DMS79 treated with DMSO at 0.1 percent for 48 hours (cell line): ENCODE measurements at regions not wholly inside any gene's neighbourhood (a gene's known extent, or its start where the extent isn't known, plus 50 kb on each side); places are given as distances from the start of the nearest gene placed in this dataset.
"Not testable (repeated sequence)": the region's sequence is repeated elsewhere in the genome, so short reads cannot be mapped to it uniquely, and the experiment has no call there.

Experiments used
- DNase-seq: peaks from one replicate; lab custom pipeline; 2025; lab: John Stamatoyannopoulos, UW

DNA sequence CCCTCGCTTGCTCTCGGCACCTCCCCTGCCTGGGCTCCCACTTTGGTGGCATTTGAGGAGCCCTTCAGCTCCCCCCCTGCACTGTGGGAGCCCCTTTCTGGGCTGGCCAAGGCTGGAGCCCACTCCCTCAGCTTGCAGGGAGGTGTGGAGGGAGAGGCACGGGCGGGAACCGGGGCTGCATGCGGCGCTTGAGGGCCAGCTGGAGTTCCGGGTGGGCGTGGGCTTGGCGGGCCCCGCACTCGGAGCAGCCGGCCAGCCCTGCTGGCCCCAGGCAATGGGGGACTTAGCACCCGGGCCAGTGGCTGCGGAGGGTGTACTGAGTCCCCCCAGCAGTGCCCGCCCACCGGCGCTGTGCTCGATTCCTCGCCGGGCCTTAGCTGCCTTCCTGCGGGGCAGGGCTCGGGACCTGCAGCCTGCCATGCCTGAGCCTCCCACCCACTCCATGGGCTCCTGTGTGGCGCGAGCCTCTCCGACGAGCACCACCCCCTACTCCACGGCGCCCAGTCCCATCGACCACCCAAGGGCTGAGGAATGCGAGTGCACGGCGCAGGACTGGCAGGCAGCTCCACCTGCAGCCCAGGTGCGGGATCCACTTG is 730.0 kb upstream of the SEMA6A start:
- not testable (repeated sequence) for DNase-seq

DNA sequence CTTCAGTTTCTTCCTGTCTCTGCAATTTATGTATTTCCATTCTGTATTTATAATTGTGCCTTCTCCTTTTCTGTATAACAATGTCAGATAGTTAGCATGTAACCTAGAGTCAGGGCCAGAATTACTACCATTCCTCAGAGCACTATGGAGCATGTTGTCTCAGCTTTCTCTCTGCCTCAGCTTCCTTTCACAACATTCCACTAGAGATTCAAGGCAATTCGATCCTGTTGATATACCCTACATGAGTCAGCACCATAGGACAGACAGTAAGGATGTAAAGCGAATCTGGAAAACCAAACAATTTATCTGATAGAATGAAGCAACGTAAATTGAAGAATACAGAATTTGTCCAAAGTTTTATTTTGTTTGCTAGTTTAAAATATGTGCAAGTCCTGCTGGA is 728.3 kb upstream of the SEMA6A start:
- DNase-seq: no peak

- no peak for DNase-seq
These were observed 727.9 kb upstream of the SEMA6A start for GRCh38 chr5:117302473-117302872.

DNA sequence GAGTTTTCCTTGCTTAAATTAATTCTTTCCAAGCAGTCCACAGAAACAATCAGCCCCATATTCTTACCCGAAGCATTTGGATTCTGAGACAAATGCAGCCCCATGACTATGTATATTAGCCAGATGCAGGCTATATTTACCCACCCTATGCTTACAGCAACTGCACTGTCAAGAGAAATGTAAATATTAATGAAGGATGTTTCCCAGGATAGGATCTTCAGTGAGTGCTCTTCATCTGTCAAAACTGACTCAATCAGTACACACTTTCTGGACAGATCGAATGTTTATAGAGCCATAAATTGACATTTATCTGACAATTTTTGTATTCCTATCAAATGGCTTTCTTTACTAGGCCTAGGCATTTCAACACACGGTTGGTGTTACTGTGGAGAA is 725.3 kb upstream of the SEMA6A start:
- no peak for DNase-seq

DNA sequence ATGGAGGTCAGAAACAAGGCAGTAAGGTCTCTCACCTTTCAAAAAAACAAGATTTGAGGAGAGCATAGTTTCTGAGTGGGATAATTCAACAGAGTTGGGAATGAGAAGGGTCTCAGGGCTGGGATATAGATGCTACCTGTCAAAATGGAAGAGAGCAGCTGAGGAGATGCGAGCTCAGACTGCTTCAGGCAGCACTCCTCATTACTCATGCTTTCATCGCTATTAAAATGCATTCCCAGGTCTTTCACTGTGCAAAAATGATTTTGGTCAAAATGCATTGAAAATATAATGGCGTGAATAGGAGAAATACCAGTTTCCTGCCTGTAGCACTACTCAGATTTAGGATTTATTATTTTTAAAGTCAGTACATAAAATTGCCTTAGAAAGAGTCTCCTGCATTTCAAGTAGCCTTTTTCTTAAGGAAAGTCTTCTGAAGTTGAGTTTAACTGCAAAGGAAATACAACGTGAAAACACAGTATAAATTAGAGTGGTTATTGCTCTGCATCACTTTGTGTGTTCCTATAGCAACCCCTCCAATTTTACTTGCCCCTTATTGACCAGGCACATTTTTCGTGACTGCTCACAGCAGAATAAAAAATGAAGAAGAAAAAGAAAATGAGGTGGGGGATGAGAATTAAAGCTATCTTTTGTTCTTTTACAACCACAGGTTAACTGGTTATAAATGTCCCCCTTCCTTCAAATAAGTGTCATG is 724.8 kb upstream of the SEMA6A start:
- DNase-seq: no peak

DNA sequence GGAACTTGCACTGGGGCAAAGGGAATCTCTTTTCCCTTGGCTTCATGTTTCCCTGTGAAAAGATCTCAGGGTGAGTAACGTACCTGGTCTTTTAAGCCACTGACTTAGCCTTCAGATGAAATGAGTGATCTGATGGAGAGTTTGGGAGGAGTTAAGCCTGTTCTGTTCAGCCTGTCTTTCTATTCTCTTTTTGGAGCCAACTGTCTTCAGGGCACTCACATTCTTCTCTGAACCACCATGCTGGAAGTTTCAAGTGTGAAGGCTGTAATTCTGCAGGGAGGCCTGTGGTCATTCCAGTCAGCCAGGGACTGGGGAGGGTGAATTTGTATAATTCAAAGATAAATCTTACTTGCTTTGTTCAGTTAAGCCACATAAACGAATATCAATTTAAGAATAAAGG is 722.2 kb upstream of the SEMA6A start:
- no peak for DNase-seq

GRCh38 chr5:117295941-117296340 is 721.3 kb upstream of the SEMA6A start:
- no peak for DNase-seq

GRCh38 chr5:117286813-117287212 is 712.2 kb upstream of the SEMA6A start:
- no peak for DNase-seq

DNA sequence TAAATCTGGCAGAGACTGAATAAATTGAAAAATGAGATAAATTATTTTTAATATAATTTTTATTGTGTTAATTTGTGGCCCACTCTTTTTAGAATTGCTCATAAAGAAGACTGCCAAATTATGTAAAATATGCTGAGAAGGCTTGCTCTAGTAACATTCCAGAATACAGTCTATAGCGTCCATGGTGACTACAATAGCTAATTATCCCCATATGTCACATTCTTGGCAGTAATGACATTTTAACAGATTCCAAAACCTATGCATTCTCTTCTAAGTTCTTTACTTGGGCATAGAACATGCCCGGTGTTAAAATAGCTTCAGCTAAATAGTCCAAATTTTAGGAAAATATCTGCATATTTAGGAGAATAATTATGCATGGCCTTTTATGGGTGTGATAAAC is 697.0 kb upstream of the SEMA6A start:
- DNase-seq: no peak

DNA sequence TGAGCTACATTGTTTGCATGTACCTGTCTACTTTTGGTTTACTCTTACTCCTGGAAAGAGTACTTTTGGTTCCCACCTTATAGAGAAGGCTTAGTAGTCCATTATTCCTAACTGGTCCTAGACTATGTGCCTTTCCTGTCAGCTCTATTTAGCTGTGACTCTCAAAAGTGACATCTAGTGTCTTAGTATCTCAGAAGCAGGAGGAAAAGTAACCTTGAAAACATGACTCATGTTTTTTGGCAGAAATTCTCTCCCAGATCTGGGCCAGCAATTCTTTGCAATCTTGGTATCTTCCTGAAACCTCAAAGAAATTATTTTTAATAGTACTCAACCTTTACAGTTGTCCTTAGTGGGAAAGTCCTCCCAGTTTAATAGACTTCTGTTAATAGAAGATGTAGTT is 691.7 kb upstream of the SEMA6A start:
- DNase-seq: no peak

- DNase-seq: no peak
These were observed 688.6 kb upstream of the SEMA6A start for GRCh38 chr5:117263231-117263630.

DNA sequence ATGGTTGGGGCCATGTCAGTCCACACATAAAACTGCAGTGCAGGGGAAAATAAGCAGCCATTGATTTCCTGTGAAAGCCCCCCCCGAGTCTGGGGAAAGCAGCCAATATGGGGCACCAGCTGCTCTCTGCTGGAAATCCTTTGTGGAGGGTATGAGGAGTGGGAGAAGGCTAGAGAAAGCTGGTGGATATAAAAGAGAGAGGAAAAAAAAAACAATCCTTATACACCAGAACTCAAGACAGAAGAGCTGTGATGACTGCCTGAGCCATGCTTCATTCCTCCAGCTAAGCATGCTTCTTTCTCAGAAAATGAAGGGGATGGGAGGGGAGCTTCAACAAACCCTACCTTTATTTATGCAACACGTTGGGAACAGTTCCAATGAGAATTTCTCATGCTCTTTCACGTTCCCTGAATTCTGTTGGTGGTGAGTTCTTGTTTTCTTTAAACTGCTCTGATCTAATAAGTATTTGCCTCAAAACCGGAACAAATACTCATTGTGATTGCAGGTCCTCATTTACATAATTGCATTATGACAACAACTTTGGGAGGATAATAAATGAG is 688.0 kb upstream of the SEMA6A start:
- no peak for DNase-seq

DNA sequence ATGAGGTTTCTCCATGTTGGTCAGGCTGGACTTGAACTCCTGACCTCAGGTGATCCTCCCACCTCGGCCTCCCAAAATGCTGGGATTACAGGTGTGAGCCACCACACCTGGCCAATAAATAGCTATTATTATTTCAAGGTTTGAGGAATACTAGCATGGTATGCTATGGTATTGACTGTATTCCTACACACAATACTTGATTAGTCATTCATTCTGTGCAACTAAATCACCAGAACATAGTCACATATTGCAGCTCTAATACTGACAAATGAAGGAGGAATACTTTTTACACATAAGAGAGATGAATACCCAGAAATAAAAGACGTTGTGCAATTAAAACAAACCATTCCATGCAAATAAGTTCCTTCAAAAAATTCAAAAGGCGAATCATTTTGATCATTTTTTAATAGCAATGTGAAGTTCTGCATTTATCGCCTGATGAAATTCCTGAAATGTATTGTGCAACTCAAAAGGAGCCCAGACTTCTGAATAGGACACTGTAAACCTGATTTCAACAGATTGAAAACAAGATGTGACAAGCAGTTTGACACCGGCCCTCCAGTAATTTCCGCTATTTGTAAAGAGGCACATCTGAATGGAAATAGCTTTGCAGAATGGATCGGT is 687.4 kb upstream of the SEMA6A start:
- no peak for DNase-seq

DNA sequence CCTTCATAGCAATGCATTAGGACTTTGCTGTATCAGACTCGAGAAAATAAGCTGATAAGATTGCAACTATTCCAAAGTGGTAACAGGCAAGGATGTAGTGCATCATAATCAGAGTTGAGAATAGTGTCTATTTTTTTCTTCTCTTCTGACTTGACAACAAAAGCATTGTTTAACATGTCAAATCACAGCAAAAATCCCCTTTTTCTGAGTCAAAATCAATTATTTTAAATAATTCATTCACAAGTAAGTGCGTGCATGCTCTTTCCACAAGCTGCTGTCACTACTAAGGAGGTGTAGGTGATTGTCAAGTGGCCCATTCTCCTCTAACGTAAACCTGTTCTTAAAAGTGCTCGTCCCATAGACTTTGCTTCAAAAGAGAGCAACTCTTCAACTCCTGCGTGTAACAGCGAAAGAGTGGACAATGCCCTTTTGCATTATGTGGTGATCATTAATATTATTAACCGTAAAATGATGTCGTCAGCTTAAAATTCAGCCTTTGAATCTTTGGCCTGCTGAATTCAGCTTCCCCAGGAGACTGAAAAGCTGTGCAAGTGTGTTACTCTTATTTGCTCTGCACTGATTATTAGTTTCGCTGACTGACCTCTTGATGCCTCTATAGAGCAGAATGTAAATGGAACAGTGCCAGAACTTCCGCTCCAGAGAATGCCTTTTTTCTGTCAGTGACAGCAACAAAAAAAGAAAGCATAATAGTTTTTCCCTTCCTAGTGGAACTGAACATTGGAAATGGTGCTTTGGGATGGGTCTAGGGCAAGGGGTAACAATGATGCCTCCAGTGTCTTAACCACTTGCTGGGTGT is 680.8 kb upstream of the SEMA6A start:
- DNase-seq: no peak

GRCh38 chr5:117252566-117252965 is 677.9 kb upstream of the SEMA6A start:
- DNase-seq: no peak

GRCh38 chr5:117249086-117249815 is 674.6 kb upstream of the SEMA6A start:
- DNase-seq: no peak

- no peak for DNase-seq
These were observed 671.8 kb upstream of the SEMA6A start for GRCh38 chr5:117246424-117246823.

- DNase-seq: no peak
These were observed 670.5 kb upstream of the SEMA6A start for GRCh38 chr5:117245130-117245529.

GRCh38 chr5:117242028-117242427 is 667.4 kb upstream of the SEMA6A start:
- DNase-seq: no peak

DNA sequence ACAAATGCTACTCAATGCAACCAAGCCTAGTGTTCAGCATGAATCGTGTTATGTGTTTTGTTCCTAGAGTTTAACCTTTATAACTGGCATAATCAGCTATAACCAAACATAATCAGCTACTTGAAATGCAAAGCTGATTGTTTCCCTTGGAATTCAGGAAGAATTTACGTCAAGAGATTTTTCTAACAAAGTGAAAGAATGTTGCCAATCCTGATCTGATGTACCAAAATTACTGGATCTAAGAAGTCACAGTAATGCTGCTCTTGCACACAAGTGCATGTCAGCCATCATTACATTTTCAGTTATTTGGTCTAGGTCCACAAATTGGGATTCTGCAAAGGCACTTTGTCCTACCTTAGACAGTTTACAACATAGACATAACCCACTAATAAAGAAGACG is 662.3 kb upstream of the SEMA6A start:
- no peak for DNase-seq

DNA sequence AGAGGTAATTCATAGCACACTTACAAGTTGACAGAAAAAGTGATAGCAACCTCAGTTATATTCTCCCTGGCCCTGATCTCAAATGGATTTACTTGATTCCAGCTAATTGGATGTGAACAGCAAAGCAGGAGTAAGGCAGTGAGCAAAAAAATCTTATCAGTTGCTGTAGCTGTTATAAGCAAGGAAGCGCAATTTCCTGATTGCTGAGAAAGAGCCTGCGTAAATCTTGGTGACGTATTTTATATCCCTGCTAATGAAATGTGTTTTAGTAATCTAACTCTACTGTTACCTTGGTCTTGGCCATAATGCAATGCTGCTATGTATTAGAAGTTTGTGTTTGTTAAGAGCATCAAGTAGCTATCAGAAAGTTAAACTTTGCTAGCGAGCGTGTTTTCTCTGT is 661.2 kb upstream of the SEMA6A start:
- DNase-seq: no peak

DNA sequence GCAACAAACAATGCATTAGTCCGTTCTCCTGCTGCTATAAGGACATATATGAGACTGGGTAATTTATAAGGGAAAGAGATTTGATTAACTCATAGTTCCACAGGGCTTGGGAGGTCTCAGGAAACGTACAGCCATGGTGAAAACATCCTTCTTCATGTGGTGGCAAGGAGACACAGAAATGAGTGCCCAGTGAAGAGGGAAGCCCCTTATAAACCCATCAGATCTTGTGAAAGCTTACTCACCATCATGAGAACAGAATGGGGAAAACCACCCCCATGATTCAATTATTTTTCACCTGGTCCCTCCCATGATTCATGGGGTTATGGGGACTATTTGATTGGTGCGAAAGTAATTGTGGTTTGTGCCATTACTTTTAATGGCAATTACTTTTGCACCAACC is 655.8 kb upstream of the SEMA6A start:
- DNase-seq: no peak
